HG03045 (cell line): ENCODE measurements at regions not wholly inside any gene's neighbourhood (a gene's known extent, or its start where the extent isn't known, plus 50 kb on each side); places are given as distances from the start of the nearest gene placed in this dataset.
"Not testable (repeated sequence)": the region's sequence is repeated elsewhere in the genome, so short reads cannot be mapped to it uniquely, and the experiment has no call there.

Experiments used
- ATAC-seq: cut with Tn5 transposase; IDR thresholded peaks from one replicate; pipeline ENCODE4 v1.9.1; 2021; ENCODE audit warnings: mild to moderate bottlenecking, moderate library complexity; ENCODE audit not compliant: unreplicated experiment

DNA sequence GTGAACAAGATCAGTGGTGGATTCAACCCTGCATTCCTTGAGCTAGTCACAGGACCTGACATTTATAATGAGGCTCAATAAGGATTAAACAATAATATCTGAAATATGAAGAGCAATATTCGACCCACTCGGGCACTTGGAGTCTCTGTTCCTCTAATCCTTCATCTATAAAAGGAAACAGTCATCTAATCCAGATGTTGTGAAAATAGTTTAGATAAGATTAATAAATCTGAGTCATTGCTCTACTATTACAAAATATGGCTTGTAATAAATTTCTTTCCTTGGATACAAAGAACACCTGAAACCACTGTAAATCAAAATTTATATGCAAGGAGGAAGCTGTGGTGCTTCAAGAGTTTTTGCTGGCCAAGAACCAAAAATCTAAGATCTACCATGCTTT is 846.9 kb upstream of the ACVR2A start:
- no peak for ATAC-seq

DNA sequence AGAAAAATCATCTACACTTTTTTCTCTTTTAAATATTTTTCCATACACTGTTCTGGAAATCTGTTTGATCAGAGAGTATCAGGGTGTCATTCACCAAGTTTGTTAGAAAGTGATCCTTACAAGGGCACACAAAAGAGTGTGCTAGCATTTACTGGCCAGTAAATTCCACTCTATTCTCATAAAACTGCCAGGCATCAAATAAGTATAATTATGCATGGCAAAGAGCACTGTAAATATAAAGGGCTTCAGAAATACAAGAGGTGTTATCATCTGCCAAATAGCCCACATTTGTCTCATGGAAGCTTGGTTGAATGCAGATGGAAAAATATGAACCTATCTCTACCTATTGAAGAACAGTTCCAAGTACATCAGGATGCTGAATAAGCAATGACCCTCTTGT is 847.3 kb upstream of the ACVR2A start:
- ATAC-seq, result no peak

DNA sequence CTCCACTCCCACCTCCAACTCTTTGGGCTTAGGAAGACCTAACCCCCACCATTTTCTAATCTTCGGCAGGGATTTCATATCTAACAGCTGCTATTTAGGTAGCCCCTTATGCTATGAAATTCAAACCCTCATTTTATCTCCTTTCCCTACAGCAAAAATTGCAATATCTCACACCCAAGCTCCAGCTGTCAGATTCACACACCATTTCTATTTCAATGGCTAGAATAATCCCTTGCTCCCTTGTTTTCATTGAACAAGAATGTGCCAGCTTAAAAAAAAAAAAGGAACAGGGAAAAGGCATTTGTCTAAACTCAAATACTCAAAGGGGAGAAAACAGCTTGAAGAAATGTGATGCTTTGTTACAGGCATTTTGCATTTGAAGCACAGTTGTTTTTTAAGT is 850.6 kb upstream of the ACVR2A start:
- no peak for ATAC-seq

DNA sequence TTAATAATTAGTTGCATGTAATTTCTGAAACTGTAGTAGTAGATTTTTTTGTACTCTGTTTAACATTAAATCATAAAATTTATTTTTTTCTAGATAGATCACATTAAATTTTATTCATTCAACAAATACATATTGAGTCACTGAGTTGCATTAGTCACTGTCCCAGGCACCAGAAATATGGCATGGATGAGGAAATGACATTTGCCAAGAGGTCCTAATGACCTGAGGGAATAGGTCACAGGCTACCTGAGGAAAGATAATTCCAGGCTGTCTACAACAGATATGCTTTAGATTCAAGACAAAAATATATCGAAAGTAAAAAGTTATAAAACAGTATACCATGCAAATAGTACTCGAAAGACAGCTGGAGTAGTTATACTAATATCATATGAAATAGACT is 852.4 kb upstream of the ACVR2A start:
- ATAC-seq, result no peak

DNA sequence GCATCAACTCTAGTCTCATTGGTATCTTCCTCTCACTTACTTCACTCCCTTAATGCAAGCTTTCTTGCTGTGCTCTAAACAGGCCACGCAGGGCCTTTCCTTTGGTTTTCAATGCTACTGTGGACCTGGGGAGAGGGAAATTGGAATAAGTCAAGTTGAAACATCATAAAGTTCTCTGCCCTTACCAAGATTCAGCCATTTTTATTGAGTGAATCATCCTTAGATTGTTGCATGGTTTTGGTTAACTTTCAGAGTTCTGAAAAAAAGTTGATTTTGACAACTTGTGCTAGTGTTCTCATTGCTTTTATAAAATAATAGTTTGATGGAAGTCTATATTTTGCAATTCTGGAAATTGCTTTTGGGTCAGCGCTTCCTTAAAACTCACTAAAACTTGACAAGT is 852.8 kb upstream of the ACVR2A start:
- no peak for ATAC-seq

DNA sequence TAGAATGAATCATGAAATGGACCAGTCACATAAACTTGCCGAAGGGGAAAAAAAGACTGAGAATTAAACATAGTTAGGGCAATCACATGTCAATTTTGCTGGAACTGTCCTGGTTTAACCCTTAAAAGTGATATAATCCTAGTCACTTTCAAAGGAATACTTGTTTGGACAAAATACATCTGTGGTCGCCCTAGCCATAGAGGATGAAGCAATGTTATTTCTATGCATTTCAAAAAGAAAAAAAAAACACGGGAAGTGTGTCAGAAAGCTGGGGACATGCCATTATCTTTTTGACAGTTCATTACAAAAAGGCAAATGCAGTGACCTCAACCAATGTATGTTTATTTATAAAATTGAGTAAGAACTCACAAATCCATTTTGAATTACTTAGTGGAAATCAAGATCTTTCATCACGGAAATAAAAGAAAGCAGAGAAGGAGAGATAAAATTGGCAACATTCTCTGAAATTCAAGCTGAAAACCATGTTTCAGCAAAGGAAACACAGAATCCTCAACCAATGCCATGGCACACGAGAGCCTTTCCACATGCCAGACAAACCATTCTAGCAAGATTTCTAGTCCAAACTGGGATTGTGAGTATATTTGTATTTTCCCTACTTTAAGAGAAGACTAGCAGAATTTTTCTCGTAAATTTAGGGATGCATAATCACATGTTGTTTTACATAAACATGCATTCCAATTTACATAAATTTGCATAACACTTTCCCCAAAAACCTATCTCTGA is 854.3 kb upstream of the ACVR2A start:
- no peak for ATAC-seq

DNA sequence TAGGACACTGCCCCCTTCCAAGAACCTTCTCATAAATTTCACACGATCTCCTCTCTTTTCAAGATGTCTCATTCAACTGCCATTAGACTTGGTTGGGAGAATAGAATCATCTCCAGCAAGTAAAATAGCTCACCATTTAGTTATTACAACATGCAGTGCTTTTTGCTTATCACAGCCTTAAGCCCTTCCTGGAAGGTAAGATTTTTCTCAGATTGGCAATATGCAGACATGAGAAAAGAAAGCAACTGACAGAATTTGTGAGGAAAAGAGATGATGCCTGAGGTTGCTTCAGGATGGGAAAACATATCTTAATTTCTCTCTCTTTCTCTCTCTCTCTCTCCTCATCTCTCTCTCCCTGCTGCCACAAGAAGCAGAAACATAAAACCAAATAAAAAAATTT is 855.1 kb upstream of the ACVR2A start:
- no peak for ATAC-seq

DNA sequence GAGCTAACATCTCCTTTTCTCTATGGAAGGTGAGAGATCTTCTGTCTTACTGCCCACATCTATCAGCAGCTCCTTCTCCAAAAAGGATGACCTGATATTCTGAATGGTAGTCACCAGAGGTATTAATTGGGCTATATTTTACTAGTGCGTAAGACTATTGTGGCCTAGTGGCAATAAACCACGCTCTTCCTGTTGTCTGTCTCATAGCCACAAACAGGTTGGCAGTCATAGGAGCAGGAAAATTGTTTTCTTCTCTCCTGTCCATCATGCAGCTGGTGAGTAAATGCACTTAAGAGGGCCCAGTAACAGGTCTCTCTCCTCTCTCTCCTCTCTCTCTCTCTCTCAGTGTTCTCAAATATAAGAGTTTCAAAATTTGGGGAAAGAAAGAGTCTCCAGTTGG is 856.8 kb upstream of the ACVR2A start:
- no peak for ATAC-seq

DNA sequence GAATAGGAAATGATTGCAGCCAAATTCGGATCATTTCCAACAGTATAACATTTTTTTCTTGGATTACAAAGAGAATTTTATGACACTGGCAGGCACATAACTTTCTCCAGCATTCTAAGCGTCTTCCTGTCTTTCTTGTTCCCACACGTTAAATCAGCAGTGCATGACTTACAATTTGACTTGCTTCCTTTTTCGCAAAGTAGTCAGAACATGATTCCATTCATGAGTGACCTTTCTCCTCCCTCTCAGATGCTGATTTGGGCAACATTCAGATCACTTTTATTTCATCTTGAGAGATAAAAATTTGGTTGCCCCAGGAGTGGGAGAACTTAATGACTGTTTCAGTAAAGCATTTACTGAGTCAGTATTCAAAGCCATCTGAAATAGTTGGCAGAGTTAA is 858.7 kb upstream of the ACVR2A start:
- ATAC-seq, result no peak

DNA sequence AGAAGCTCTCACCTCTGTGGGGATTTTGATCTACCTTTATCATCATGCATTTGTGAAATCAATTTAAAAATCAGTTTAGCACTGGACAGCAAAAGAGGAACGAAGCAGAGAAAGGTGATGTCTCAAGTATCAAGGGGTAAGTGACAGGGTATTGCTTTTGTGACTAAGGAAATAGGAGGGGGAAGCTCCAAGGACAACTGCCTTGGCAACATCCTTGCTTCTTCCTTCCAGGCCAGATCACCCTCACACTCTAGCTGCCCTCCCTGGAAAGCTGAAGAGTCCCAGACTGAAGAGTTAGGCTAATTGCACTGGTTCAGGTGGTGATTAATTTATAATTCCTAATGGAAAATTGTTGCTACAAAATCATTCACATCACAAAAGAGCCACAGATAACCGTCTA is 859.1 kb upstream of the ACVR2A start:
- ATAC-seq, result no peak

DNA sequence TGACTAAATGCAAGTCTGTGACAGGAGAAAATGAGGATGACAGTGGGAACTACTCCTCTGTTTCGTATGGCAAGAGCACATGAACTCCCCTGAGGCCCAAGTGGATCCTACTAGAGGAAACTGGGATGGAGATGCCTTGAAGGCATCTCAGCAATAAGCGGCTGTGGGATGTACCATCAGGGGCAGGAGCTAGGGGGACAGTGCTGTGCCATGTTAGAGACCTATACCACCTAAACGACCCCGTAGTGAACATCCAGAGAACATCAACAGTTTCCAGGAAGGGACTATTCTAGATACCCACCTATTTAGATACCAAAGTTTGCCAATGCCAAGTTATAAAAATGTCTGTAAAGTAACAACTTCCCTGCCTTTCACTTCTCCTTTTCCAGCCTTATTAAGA is 860.8 kb upstream of the ACVR2A start:
- no peak for ATAC-seq

DNA sequence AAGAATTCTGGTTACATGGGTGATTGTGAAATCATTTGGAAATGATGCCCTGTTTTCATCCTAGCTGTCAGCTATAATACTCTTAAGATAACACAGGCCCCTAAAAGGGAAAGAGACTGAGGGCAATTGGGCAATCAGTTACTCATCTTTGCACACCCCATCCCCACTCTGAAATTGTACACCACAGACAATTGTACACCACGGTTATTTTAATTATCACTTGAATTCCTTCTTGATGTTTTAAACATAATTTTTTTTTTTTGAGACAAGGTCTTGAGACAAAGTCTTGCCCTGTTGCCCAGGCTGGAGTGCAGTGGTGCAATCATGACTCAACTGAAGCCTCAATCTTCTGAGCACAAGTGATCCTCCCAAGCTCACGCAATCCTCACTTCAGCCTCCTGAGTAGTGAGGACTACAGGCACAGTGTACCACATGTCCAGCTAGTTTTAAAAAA is 862.4 kb upstream of the ACVR2A start:
- ATAC-seq, result no peak

DNA sequence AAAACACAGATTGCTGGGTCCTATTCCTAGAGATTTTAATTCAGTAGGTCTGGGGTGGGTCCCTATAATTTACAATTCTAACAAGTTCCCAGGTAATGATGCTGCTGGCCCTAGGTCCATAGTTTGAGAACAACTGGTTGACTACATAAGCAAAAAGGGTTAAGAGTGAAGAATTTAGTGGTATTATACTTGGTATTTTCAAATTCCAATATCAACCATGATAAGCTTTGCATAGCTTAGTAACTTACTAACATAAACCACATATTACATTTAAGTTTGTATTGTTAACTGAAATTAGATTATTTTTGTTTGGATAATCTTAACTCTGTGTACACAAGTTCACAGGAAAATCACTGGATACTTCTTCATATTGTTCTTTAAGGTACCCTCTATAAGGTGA is 862.9 kb upstream of the ACVR2A start:
- no peak for ATAC-seq

DNA sequence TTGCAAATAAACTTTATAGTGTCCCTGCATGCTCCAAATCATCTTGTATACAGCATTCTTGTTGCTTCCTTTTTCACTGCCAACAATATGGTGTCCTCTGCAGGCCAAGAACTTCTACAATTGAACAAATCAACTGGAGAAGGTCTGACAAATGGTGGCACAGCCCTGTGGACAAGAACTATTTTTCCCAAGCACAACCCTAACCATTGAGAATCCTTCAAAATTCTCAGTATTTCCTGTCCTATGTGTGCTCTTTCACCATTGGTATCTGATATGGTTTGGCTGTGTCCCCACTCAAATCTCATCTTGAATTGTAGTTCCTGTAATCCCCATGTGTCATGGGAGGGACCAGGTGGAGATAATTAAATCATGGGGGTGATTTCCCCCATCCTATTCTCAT is 865.1 kb upstream of the ACVR2A start:
- ATAC-seq, result no peak

DNA sequence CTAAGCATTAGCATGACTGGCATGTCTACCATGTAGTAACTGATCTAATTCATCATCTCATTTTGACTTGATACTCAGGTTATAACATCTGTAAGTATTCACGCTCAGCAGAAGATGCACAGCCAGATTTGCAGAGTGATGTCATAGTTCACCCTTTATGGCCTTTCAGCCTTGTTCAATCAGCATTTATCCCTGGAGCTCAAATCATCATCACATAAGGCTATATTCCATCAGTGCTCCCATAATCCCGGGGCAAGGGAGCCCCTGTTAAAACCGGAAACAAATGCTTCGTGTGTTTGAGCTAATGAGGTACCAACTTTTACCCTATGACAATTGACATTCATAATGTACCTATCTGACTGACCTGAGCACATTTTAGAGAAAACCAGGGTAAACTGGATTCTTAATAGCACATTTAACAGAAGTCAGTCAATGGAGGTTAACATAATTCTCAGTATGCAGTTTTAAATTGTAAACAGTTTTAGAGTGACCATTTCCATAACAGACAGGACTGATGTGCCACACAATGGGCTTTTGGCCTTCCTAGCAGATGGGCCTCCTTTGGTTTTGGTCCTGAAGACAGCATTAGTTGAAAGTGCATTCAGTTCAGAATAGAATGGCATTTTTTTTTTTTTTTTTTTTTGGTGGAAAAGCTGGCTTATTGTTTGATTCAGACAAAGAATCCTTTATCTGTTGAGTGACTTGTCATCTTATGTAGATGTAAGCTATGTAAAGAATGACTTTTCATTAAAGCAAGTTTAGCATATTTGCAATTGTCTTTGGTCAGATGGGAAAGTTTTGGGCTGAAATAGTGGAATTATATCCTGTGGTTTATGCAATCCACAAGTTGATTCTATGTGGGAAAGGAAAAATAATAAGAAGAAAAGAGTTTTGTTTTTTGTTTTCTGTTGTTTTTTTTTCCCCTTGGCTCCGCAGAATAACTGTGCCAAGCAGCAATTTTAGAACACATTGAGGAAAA is 866.0 kb upstream of the ACVR2A start:
- ATAC-seq, result no peak

DNA sequence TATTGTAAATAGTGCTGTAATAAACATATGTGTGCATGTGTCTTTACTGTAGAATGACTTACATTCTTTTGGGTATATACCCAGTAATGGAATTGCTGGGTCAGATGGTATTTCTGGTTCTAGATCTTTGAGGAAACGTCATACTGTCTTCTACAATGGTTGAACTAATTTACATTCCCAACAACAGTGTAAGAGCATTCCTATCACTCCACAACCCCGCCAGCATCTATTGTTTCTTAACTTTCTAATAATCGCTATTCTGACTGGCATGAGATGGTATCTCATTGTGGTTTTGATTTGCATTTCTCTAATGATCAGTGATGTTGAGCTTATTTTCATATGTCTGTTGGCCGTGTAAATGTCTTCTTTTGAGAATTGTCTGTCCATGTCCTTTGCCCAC is 873.8 kb upstream of the ACVR2A start:
- not testable (repeated sequence) for ATAC-seq

DNA sequence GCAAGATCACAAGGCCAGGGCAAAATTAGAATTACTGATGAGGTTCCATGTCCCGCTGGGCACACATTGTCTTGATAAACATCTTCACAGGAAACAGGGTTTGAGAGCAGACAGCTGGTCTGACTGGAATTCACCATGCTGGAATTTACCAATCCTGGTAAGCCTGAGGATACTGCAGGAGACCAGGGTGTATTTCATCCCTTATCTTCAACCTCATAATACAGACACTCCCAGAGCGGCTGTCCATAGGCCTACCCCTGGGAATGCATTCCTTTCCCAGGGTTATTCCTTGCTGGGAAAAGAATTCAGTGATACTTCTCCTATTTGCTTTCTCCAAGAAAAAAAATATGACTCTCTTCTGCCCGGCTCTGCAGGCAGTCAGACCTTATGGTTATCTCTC is 875.1 kb upstream of the ACVR2A start:
- ATAC-seq, result not testable (repeated sequence)

DNA sequence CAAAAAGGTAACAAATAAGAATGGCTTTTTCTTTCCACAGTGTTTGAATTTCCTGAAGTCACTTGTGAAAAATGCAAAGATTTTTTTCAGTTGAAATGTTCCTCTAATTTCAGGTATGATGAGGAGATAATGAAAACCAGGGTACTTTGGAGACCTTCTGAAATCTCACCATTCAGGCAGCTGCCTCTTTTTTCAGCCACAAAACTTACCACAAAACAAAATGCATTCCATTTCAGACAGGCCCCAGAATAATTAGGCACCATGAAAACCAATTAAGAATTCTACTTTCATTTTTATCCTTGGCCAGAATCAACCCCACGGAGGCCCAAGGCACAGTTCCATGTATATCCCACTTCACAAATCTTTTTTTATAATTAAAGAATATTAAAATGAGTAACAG is 880.3 kb upstream of the ACVR2A start:
- ATAC-seq, result no peak

DNA sequence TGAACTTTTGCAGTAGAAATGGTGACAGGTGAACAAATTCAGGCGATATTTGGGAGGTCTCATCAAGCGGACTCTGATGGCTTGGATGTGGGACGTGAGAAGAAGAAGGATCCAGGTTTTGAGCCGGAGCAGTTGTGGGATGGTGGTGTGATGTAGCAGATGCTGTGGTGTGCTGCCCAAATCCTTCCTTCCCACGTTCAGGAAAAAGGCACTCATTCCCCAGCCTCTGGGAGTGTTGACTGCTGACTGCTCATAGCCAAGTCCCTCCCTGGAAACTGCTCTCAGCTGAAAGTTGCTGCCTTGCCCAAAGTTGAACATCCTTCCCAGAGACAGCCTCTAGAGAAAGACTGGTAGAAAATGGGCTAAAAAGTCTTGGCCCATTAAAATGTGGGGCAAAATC is 890.3 kb upstream of the ACVR2A start:
- no peak for ATAC-seq

DNA sequence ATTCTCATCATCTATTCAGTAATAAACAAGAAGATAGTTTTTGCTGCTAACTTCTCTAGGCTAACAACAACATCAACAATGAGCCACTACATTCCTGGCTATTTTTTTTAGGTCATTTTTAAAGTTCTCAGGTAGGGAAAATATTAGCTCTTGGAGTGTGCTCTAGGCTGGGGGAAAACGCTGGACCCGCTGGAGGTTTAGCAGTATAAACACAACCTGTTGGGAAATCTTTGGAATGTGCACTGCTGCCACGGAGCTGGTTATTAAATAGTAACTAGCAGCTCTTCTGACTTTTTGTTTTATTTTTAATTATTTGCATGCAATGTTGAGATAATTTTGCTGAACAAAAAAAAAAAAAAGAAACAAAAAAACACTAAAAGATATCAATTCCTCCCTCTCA is 892.1 kb upstream of the ACVR2A start:
- no peak for ATAC-seq

DNA sequence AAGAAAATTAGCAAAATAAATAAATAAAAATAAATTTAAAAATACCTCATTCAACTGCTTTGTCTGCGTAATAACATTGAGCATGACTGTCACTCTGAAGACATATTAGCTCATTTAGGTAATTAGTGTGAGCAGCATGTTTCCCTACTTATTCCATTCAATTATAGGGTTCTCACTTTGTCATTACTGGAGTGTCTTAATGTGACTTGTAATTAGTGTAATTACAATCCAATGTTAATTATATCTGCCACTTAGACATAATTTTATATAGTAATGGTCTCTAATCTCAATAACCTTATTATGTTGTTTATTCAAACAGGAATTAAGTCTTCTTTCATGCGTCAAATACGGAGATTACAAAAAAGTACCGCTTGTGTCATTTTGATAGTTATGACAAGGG is 893.9 kb upstream of the ACVR2A start:
- no peak for ATAC-seq

DNA sequence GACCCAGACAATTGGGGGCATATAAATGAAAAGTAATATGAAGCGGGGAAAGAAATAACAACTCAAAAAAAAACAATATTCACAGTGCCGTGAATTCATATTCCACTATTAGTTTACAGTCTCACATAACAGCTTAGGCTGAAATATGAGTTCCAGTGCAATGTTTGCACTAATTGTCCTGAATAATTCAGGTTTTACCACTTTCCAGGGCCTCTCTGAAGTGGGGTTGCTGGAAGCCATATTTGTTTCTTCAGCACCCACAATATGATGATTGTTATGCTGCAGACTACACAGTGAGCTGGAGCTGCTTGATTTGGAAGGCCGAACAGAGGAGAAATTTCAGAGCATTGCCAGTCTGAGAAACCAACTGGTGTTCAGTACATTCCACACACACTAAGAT is 894.5 kb upstream of the ACVR2A start:
- no peak for ATAC-seq
